GM18867 (cell line): ENCODE measurements at regions not wholly inside any gene's neighbourhood (a gene's known extent, or its start where the extent isn't known, plus 50 kb on each side); places are given as distances from the start of the nearest gene placed in this dataset.

Experiments
- ATAC-seq: cut with Tn5 transposase; IDR thresholded peaks from one replicate; pipeline ENCODE4 v1.9.1; 2021; ENCODE audit warnings: mild to moderate bottlenecking, moderate library complexity; ENCODE audit not compliant: unreplicated experiment

DNA sequence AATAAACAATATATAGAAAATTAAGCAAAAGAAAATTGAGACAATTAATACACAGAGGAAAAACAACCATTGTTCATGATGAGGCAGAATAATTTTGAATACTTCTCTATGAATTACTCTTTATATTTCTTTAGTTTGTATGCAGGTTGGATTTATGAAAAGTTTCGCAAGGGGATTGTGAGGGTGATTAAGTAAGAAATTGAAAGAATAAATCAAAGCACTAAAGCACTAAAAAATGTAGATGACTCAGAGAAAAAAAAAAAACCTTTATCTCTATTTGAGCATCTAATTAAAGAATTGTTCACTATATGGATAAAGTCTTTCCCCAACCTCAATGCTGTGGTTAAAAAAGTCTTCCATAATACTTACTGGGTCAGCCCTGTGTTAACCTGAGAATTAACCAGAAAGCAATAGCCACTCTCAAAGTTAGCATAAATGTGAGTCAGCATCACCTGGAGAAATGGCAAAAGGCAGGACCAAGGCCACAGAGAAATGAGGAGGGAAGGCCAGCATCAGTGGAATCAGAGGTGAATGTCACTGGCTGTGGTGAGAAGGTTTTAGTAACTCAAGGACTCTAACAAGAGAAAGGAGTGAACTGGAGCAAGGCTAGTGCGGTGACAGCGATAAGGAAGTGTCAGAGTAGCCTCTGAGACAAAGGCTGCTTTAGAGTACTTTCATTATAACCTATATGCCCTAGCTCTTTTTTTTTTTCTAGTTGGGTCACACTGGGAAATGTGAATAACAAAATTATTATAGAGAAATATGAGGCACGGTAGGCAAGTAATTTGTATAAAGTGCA, 310.4 kb downstream of the KCNC2 start:
- no peak for ATAC-seq

DNA sequence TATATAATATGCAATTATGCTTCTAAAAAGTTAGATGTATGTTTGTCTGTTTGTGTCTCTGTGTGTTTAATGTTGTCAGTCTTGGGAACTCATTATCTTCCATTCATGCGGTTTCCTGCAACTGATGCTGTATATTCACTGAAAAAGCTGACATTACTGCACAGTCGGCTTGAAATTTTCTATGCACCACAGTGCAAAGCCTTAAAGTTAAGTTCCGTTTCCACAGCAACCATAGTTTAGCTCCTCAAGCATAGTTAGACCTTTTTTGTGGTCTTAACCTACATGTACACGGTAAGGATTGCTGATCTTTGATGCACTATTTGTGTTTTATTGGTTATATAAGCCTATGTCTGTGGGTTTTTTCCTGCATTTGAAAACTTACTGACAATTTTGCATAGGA, 309.4 kb downstream of the KCNC2 start:
- ATAC-seq, result no peak

DNA sequence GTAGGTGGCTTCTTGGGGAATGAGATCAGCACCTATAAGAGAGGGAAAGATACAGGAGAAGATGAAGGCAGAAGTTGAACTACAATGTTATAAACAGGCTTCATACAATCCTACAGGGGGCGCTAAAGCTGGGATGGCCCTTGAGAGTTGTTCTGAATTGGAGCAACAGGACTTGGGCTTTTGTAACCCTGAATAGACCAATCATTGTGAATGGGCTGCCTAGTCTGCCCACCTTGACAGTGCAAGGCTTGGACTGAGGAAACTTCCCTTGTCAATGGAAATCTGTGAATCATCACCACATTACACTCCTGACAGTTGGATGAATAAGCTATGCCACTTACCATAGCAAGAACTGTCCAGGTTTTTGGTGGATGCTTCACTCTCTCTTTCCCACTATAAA, 306.1 kb downstream of the KCNC2 start:
- no peak for ATAC-seq

DNA sequence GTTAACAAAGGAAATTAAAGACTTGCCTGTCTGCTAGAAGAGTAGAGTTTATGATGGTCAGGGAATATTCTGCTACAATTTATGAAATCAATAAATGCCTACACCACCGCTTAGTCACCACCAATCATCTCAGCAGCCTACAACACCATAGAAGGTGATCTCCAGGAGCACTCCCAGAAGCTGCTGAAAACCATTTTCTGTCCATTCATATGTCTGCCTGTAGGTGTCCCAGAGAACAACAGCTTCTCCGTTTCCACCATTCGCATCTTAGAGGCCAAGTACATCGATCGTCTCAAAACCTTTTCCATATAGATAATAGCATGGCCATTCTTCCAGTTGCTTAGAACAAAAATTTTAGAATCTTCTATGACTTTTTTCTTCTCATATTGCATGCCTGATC, 303.4 kb downstream of the KCNC2 start:
- ATAC-seq, result no peak

DNA sequence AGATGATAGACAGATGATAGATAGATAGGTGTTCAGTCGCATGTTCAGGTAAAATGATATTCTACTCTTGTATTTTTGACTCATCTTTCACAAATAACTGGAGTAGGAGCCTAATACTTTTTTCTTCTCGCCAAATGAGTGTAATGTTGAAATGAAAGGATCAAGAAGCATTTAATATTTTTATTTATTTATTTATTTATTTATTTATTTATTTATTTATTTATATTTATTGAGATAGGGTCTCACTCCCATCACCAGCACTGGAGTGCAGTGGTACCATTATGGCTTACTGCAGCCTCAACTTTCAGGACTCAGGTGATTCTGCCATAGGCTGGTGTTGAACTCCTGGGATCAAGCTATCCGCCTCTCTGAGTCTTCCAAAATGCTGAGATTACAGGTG, 298.8 kb downstream of the KCNC2 start:
- no peak for ATAC-seq

DNA sequence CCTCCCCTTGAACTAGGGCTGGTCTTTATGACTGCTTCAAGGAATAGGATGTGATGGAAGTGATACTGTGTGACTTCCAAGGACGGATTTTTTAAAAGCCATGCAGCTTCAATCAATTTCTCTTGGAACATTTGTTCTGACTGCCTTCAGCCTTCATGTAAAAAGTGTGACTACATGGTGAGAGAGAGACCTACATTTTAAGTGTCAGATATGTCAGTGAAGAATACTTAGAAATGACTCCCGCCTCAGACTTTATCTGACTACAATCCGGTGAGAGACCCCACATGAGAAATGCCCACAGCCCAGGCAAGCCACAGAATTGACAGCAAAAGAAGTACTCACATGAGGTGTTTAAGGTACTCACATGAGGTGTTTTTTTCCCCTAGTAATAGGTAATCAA, 295.3 kb downstream of the KCNC2 start:
- no peak for ATAC-seq

DNA sequence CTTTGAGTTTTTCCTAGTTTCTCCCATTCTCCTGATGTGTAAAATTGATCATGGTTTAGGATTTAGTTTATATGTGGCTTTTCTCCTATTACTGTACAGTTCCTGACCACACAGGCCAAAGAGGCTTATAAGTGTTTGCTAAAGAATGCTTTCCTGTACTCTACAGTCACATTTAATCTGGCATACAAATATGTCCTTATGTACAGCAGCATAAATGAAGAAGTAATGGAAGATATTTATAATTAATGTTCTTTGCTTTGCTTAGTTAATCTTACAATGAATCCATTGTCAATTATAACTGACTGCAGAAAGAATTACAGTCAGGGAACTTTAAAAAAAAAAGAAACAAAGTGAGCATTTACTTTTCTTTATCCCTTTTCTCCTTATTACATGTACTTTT, 293.9 kb downstream of the KCNC2 start:
- ATAC-seq, result no peak

DNA sequence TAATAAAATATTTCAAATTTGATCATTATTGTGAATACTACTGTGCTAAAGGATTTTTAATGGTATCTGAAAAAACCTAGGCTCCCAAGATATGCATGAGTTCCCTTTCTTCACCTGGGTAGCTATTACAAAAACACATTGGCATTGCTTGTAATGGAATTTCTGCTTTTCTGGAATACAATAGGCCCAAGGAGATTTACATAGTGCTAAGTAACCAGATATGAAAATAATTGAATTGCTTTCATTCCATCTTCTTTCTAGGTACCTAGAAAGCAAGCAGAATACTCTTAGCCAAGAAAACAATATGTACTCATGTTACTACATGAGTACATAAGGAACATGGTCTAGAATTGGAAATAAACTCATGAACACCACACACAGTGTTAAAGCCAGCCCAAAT, 291.9 kb downstream of the KCNC2 start:
- ATAC-seq, result no peak

DNA sequence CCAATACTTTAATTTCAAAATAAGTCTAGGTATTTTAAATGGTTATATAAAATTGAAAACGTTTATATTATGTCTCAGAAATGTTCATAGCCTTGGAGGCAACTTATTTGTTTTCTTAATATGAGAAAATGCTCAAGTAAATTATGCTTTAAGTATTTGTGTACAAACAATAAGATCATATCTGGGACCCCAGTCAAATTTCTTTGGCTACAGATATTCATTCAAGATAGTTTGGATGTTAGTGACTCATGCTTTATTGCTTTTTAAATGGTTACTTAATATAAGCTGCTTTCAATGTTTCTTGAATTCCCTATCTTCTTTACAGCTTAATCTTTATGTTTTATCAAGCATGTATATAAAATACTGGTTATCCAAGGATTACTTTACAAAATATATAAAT, 291.3 kb downstream of the KCNC2 start:
- no peak for ATAC-seq

DNA sequence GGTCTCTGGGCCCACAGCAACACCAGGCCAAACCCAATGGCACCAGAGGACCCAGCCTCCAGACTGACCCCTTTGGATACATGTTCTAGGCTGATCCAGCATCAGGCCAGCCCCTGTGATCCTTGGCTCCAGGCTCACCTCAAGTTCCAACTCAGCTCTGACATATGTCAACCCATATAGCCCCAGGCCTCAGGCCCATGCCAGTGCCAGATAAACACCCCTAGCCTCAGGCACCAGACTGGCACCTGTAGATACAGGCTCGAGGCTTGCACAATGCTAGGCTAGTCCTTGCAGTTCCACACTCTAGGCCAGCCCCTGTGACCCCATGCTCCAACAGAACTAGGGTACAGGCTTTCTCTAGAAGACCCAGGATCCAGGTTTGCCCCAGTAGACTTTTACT, 287.5 kb downstream of the KCNC2 start:
- ATAC-seq, result no peak

DNA sequence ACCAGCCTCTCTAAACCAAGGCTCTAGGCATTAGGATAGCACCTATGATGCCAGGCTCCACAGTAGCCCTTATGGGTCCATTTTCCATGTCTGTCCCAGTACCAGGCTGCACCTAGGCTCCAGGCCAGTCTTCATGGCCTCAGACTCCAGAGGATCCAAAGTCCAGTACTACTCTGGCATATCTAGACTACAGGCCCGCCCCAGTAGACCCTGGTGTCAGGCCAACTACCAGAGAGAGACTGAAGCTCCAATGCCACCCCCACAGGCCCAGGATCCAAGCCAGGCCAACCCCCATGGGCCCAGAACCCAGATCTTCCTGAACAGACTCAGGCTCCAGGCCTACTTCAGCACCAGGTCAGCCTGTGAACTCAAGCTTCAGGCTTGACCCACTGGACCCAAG, 287.0 kb downstream of the KCNC2 start:
- ATAC-seq, result no peak

DNA sequence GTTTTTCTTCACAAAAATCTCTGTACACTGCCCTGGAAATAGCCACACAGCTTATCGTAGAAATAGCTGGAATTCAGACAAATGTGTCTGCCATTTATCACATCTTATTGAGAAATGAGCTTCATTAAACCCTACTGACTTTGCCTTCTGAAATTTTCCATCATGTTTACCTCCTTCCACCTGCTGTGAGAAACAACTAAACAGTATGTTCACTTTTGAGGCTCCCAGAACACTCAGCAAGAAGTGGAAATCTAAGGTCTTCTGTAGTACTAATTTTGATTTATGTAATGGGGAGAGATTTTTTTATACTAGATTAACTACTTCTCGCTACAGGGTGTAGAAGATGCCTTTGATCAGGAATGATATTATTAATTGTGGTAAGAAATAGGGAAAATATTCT, 268.0 kb downstream of the KCNC2 start:
- ATAC-seq, result no peak

DNA sequence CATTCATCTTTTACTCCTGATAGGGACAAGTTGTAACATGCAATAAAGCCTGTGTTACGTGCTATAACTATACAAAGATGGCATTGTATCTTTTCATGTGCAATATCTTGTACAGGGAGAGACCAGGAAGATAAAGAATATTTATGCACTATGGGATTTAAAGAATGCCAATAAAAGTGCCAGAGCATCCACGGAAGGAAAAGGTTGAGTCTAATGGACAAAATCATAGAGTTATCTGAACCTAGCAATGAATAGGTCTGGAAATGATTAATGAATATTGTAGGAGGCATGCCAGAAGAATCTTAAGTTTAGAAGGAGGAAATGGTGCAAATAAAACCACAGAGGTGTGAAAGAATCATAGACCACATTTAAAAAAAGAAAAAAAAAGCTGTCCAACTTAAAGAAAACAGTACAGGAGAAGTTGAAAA, 263.9 kb downstream of the KCNC2 start:
- ATAC-seq, result no peak

DNA sequence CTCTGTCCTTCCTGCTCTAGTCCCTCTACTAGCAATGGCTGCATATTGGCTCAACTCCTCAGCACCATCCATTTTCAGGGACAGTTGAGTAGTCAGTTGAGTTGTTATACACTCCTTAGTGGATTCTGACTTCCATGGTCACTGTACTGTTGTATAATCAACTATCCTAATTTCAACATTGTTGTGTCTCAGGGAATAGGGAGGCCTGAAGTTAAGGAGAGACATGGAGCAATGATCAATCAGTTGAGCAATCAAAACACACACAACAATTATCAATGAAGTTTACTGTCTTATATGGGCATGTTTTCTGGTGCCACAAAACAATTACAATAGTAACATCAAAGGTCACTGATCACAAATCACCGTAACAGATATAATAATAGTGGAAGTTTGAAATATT, 255.9 kb downstream of the KCNC2 start:
- no peak for ATAC-seq

DNA sequence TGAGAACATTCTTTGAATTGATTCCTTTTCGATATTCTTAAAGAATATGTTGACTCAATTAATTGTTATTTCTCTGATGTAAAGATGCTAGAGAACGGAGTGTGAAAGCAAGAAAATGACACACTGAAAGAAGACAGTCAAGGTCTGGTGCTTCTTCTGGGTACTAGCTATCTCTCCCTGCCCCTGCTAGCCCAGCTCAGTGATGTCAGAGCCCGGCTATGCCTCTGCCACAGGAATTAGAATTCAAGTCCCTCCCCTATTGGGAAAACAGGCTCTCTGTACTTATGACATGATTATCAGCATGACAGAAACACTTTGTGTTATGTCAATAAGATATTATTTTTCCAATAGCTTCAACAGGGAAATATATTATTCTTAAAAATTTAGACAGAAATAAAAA, 252.4 kb downstream of the KCNC2 start:
- no peak for ATAC-seq

DNA sequence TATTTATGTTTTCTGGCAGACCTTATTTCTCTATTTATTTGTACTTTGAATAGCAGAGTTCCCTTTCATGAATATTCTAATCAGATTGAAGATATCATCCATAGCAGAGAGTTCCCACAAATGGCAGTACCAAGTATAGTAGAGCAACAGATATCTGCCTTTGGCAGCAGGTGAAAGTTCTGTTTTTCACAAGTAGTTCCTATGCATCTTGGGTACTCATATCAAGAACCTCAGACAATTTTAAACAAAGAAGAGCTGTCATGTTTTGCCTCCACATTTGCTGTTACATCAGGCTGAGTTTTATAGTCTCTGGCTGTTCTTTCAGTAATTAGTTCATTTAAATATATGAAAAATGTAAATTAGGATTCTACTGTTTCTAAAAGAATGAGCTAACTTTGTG, 252.0 kb downstream of the KCNC2 start:
- peak; percentile 44 for ATAC-seq

DNA sequence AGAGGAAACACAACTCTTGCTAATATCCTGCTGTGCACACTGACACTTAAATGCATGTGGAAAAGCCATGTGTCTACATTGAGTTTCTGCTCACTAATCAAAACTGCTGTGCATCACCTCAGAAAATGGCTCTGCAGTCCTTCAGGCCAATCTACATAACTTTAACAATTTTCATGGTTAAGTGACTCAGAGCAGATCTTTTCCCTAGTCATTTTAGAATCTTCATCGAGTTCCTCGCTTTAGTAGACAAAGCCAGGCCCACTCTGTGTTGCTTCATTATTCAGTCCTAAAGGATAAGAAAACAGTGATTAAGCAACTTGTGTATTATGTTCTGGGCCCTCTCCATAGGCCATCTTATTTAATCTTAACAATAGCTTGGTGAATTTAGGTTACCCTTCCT, 250.0 kb downstream of the KCNC2 start:
- ATAC-seq, result no peak

DNA sequence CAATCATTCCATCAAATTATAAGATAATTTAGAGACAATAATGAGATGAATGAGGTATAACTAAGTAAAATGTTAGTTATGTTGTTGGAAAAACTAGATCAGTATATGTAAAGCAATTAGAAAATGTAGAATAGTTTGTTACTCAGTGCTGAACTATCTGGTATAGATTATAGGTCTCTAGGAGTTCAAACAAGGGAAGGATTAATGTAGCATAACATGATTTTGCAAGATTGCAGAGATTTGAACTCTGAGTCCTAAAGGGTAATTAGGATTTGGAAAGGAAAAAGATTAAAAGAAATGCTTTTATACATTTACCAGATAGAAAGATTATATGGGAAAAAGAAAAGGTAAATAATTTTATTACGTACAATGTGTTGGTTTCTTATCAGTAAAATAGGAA, 246.3 kb downstream of the KCNC2 start:
- no peak for ATAC-seq

DNA sequence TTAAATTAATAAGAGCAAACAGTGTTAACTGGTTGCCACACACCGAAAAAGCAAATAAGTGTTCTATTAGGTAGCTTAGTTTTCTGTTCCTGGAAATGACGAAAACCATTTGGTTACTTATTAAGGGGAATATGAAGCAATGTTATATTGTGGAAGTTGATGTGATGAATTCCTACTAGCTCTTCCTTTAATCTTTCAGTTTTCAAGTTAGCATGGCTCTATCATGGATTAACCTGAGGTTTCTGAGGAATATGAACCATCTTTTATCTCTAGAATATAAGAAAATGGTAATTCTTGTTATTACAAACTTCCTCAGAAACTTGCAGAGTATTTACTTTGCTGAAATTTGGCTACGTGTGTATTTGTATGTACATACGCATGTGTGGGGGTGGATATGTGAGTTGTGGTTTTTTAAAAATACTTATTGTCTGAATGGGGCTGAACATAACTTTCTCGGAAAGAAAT, 245.7 kb downstream of the KCNC2 start:
- peak; percentile 53 for ATAC-seq

DNA sequence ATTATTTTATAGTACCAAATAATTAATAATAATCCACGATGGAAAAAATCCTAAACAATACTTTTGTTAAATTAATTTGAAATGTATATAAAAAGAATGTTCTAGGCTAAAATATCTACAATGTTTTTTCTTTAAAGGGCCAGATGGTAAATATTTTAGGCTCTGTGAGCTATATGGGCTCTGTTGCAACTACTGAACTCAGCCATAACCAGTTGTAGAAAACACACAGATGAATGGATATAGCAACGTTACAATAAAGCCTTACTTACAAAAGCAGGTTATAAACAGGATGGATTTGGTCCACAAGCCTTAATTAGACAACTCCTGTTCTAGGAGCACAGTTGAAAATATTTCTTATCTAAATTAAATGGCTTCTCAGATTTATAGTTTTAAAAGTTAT, 245.2 kb downstream of the KCNC2 start:
- no peak for ATAC-seq

DNA sequence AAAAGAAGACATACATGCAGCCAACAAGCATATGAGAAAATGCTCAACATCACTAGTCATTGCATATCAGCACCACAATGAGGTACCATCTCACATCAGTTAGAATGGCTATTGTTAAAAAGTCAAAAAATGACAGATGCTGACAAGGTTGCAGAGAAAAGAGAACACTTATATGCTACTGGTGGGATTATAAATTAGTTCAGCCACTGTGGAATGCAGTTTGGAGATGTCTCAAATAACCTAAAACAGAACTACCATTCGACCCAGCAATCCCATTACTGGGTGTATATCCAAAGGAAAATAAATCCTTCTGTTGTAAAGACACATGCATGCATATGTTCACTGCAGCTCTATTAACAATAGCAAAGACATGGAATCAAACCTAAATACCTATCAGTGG, 238.4 kb downstream of the KCNC2 start:
- no peak for ATAC-seq

DNA sequence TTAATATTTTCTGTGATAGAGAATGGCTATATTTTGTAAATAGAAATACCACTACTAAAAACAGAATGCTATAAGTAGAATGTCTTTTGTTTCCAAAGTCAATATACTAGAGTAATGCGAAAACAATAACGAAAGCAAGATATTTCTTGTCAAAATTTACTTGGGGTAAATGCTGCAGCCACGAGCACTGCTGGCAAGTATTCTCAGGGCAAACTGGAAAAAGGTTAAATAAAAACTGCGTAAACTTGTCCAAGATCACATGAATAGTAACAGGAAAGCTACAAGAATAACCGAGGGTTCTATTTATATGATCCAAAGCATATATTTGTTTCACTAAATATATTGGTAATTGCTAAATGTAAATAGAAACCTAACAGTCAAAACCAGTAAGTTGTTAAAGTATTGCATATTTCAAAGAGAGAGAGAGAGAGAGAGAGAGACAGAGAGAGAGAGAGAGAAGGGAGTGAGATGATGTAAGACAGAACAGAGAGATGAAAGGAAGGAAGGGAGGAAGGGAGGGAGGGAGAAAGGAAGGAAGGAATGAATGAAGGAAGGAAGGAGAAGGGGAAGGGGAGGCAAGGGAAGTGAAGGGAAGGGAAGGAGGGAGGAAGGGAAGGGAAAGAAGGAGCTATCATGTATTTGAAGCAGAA, 231.7 kb downstream of the KCNC2 start:
- ATAC-seq, result peak; percentile 38

DNA sequence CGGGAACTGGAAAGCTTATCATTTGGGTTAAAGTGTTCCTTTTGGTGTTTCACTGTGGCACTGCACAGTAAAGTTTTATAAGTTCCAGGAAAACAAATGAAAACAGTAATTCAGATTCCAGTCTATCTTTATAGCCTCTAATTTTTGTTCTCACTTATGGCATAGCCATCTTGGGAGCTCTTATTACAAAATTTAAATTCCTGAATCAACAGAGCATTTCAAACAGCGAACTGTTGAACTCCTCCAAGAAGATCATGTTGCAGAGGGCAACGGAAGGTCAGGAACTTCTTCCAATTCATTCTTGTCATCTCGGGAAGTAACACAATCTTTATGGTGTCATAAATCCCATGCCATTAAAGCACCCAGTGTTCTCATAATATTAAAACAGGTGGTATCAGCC, 229.1 kb downstream of the KCNC2 start:
- ATAC-seq, result no peak
